LNCaP clone FGC (cell line): ENCODE measurements at regions not wholly inside any gene's neighbourhood (a gene's known extent, or its start where the extent isn't known, plus 50 kb on each side); places are given as distances from the start of the nearest gene placed in this dataset.

Source experiments
- DNase-seq: peaks from one replicate; pipeline ENCODE4 v3.0.0-alpha.2; 2011; ENCODE audit warnings: low read depth
- H3K4me3 ChIP-seq: 2 replicates; pipeline ENCODE4 v1.5.1; 2011; ENCODE audit warnings: mild to moderate bottlenecking, low read depth, low read length, control low read depth
- CTCF ChIP-seq: IDR thresholded peaks from 2 replicates; pipeline ENCODE4 v1.5.1; 2012; ENCODE audit warnings: mild to moderate bottlenecking; ENCODE audit not compliant: control insufficient read depth, insufficient read depth; ENCODE audit errors: extremely low read depth

- TF ChIP-seq CTCF = no peak
- DNase-seq = no peak
- no peak overlapping the region for H3K4me3 ChIP-seq
Observed at GRCh38 chr10:90975096-90975495, 54.2 kb upstream of the ANKRD1 start.

GRCh38 chr10:90977162-90977854, 56.4 kb upstream of the ANKRD1 start:
- H3K4me3 ChIP-seq = no peak overlapping the region
- TF ChIP-seq CTCF = no peak
- DNase-seq = no peak

GRCh38 chr10:90977855-90978486, 57.1 kb upstream of the ANKRD1 start:
- no peak overlapping the region for H3K4me3 ChIP-seq
- no peak for DNase-seq
- TF ChIP-seq CTCF = no peak

- TF ChIP-seq CTCF = no peak
- DNase-seq = no peak
- H3K4me3 ChIP-seq = no peak overlapping the region
Observed at GRCh38 chr10:90982406-90983008, 61.6 kb upstream of the ANKRD1 start.

- no peak for TF ChIP-seq CTCF
- H3K4me3 ChIP-seq = no peak overlapping the region
- DNase-seq = no peak
Observed at GRCh38 chr10:90983914-90984549, 63.1 kb upstream of the ANKRD1 start.

- no peak for DNase-seq
- H3K4me3 ChIP-seq = no peak overlapping the region
- TF ChIP-seq CTCF = no peak
Observed at GRCh38 chr10:90984898-90985297, 64.0 kb upstream of the ANKRD1 start.
